Neural cell (in vitro differentiated cells): ENCODE measurements at regions not wholly inside any gene's neighbourhood (a gene's known extent, or its start where the extent isn't known, plus 50 kb on each side); places are given as distances from the start of the nearest gene placed in this dataset.

Experiments
- H2AFZ ChIP-seq: fragments of 200-600, 300-800 bp; sonication (generic), shearing (Covaris generic); 2 replicates; pipeline ENCODE4 v1.6.0; 2014; ENCODE audit warnings: low read depth, mild to moderate bottlenecking, antibody characterized with exemption, low read length, moderate library complexity
- H3F3A ChIP-seq: fragments of 200-600 bp; shearing (Covaris generic); 2 replicates; pipeline ENCODE4 v1.6.1; 2016; ENCODE audit warnings: mild to moderate bottlenecking, moderate library complexity, mixed read lengths, antibody characterized with exemption, low read length; ENCODE audit not compliant: insufficient read depth, poor library complexity, severe bottlenecking
- H3K27ac ChIP-seq: fragments of 200-600, 300-800 bp; sonication (generic), shearing (Covaris generic); 2 replicates; pipeline ENCODE4 v1.5.1; 2014; ENCODE audit warnings: mild to moderate bottlenecking, low read length, moderate library complexity
- H3K27me3 ChIP-seq: fragments of 300-800, 200-600 bp; sonication (generic), shearing (Covaris generic); 2 replicates; pipeline ENCODE4 v1.6.0; 2014; ENCODE audit warnings: mild to moderate bottlenecking, low read depth, low read length, moderate library complexity; ENCODE audit not compliant: insufficient read depth
- H3K36me3 ChIP-seq: fragments of 300-800, 200-600 bp; sonication (generic), shearing (Covaris generic); 2 replicates; pipeline ENCODE4 v1.5.1; 2014; ENCODE audit warnings: mild to moderate bottlenecking, antibody characterized with exemption, low read length, moderate library complexity; ENCODE audit not compliant: insufficient read depth
- H3K4me2 ChIP-seq: fragments of 300-800, 200-600 bp; sonication (generic), shearing (Covaris generic); 2 replicates; pipeline ENCODE4 v1.6.0; 2014; ENCODE audit warnings: mild to moderate bottlenecking, low read length
- H3K4me3 ChIP-seq: fragments of 300-800, 200-600 bp; sonication (generic), shearing (Covaris generic); 2 replicates; pipeline ENCODE4 v1.5.1; 2014; ENCODE audit warnings: mild to moderate bottlenecking, low read length, moderate library complexity
- H3K79me2 ChIP-seq: fragments of 200-600 bp; shearing (Covaris generic); replicated peaks from 2 replicates; pipeline ENCODE4 v1.6.0; 2014; ENCODE audit warnings: mild to moderate bottlenecking, low read length, moderate library complexity; ENCODE audit not compliant: insufficient read depth
- H3K9ac ChIP-seq: fragments of 300-800, 200-600 bp; sonication (generic), shearing (Covaris generic); 2 replicates; pipeline ENCODE4 v1.6.1; 2016; ENCODE audit warnings: mild to moderate bottlenecking, low read length, mixed read lengths
- H3K9me2 ChIP-seq: fragments of 200-600 bp; shearing (Covaris generic); 2 replicates; pipeline ENCODE4 v1.6.1; 2016; ENCODE audit warnings: mild to moderate bottlenecking, low read length, mixed read lengths; ENCODE audit not compliant: insufficient read depth
- H3K9me3 ChIP-seq: fragments of 200-600, 300-800 bp; sonication (generic), shearing (Covaris generic); 2 replicates; pipeline ENCODE4 v1.6.1; 2016; ENCODE audit warnings: mild to moderate bottlenecking, mixed run types, low read length, moderate library complexity, mixed read lengths
- H4K20me1 ChIP-seq: fragments of 200-600 bp; shearing (Covaris generic); 2 replicates; pipeline ENCODE4 v1.6.1; 2016; ENCODE audit warnings: mild to moderate bottlenecking, mixed run types; ENCODE audit not compliant: insufficient read depth
- CTCF ChIP-seq: fragments of 450-650 bp; IDR thresholded peaks from 2 replicates; pipeline ENCODE4 v1.5.1; 2014; ENCODE audit warnings: antibody characterized with exemption, mild to moderate bottlenecking, moderate library complexity; ENCODE audit not compliant: poor library complexity, severe bottlenecking
- EP300 ChIP-seq: fragments of 450-650 bp; conservative IDR thresholded peaks from 2 replicates; pipeline ENCODE4 v1.6.1; 2014; ENCODE audit warnings: antibody characterized with exemption, mild to moderate bottlenecking, moderate library complexity; ENCODE audit not compliant: poor library complexity, severe bottlenecking
- EZH2 ChIP-seq: fragments of 200-600, 300-800 bp; shearing (Covaris generic), sonication (generic); IDR thresholded peaks from 2 replicates; pipeline ENCODE4 v1.6.1; 2014; ENCODE audit warnings: antibody characterized with exemption, low read length, borderline replicate concordance, mild to moderate bottlenecking; ENCODE audit not compliant: insufficient read depth, poor library complexity, severe bottlenecking
- MXI1 ChIP-seq: fragments of 450-650 bp; conservative IDR thresholded peaks from 2 replicates; pipeline ENCODE4 v1.6.1; 2014; ENCODE audit warnings: antibody characterized with exemption, mild to moderate bottlenecking; ENCODE audit not compliant: poor library complexity, severe bottlenecking
- POLR2AphosphoS5 ChIP-seq: IDR thresholded peaks from 2 replicates; pipeline ENCODE4 v1.6.1; 2012
- RAD21 ChIP-seq: fragments of 450-650 bp; conservative IDR thresholded peaks from 2 replicates; pipeline ENCODE4 v1.6.1; 2014; ENCODE audit warnings: antibody characterized with exemption, mild to moderate bottlenecking, moderate library complexity
- REST ChIP-seq: IDR thresholded peaks from 2 replicates; pipeline ENCODE4 v1.6.1; 2012; ENCODE audit warnings: borderline replicate concordance
- SMC3 ChIP-seq: fragments of 450-650 bp; conservative IDR thresholded peaks from 2 replicates; pipeline ENCODE4 v1.6.1; 2014; ENCODE audit warnings: antibody characterized with exemption, mild to moderate bottlenecking, moderate library complexity; ENCODE audit not compliant: poor library complexity
- TAF1 ChIP-seq: IDR thresholded peaks from 2 replicates; pipeline ENCODE4 v1.6.1; 2012; ENCODE audit warnings: low read depth

- H3K9ac ChIP-seq = no peak overlapping the region
- no peaks in the 10 kb centered on the region for H4K20me1 ChIP-seq
- H3K4me2 ChIP-seq = no peak overlapping the region
- H3K27me3 ChIP-seq = no peaks in the 10 kb centered on the region
- H3F3A ChIP-seq = no peaks in the 10 kb centered on the region
- TF ChIP-seq REST (no peak), MXI1 (no peak), SMC3 (no peak), EP300 (no peak), EZH2 (no peak), RAD21 (no peak), TAF1 (no peak), POLR2AphosphoS5 (no peak), CTCF (no peak)
- no peaks in the 10 kb centered on the region for H3K9me2 ChIP-seq
- no peaks in the 10 kb centered on the region for H3K79me2 ChIP-seq
- H3K4me3 ChIP-seq = no peak overlapping the region
- H3K27ac ChIP-seq = no peak overlapping the region
- H3K36me3 ChIP-seq = no peaks in the 10 kb centered on the region
- H2AFZ ChIP-seq = no peak overlapping the region
- H3K9me3 ChIP-seq = no peaks in the 10 kb centered on the region
Measured at GRCh38 chr9:107138261-107138992, 144.7 kb upstream of the RAD23B start.

GRCh38 chr9:107141967-107142366 lies 141.1 kb upstream of the RAD23B start:
- Histone ChIP-seq H3K4me3 (no peak overlapping the region), H3K27ac (no peak overlapping the region), H3K9me3 (no peaks in the 10 kb centered on the region), H2AFZ (no peak overlapping the region), H3K27me3 (no peaks in the 10 kb centered on the region), H3K9ac (no peak overlapping the region), H4K20me1 (no peaks in the 10 kb centered on the region), H3K79me2 (no peaks in the 10 kb centered on the region), H3K36me3 (no peaks in the 10 kb centered on the region), H3K9me2 (no peaks in the 10 kb centered on the region), H3K4me2 (no peak overlapping the region), H3F3A (no peaks in the 10 kb centered on the region)
- TF ChIP-seq RAD21 = peak; percentile 60
- TF ChIP-seq REST = no peak
- TF ChIP-seq EZH2 = no peak
- TF ChIP-seq EP300 = no peak
- TF ChIP-seq MXI1 = no peak
- no peak for TF ChIP-seq POLR2AphosphoS5
- peak; percentile 58 for TF ChIP-seq CTCF
- no peak for TF ChIP-seq TAF1
- TF ChIP-seq SMC3 = peak; percentile 58
